Neuronal stem cell (in vitro differentiated cells): ENCODE measurements at regions not wholly inside any gene's neighbourhood (a gene's known extent, or its start where the extent isn't known, plus 50 kb on each side); places are given as distances from the start of the nearest gene placed in this dataset.
"Not testable (repeated sequence)": the region's sequence is repeated elsewhere in the genome, so short reads cannot be mapped to it uniquely, and the experiment has no call there.

Experiments used
- DNase-seq: peaks from one replicate; pipeline ENCODE4 v3.0.0-alpha.2; 2013; ENCODE audit warnings: low spot score
- H2AFZ ChIP-seq: one replicate; pipeline ENCODE4 v1.6.1; 2013; ENCODE audit warnings: mild to moderate bottlenecking, low read length, inconsistent platforms
- H2AK5ac ChIP-seq: 2 replicates; pipeline ENCODE4 v1.6.1; 2013; ENCODE audit warnings: low read depth, mild to moderate bottlenecking, inconsistent platforms, low read length, moderate library complexity, mixed read lengths
- H2BK120ac ChIP-seq: 2 replicates; pipeline ENCODE4 v1.6.1; 2013; ENCODE audit warnings: low read depth, mild to moderate bottlenecking, inconsistent platforms, low read length, moderate library complexity, mixed read lengths
- H2BK12ac ChIP-seq: one replicate; pipeline ENCODE4 v1.6.1; 2013; ENCODE audit warnings: low read length, inconsistent platforms
- H2BK15ac ChIP-seq: 2 replicates; pipeline ENCODE4 v1.6.1; 2013; ENCODE audit warnings: mild to moderate bottlenecking, low read length, inconsistent platforms, mixed read lengths
- H2BK5ac ChIP-seq: one replicate; pipeline ENCODE4 v1.6.1; 2013; ENCODE audit warnings: inconsistent platforms, mild to moderate bottlenecking, low read length, moderate library complexity
- H3K14ac ChIP-seq: one replicate; pipeline ENCODE4 v1.6.1; 2013; ENCODE audit warnings: low read length, inconsistent platforms
- H3K18ac ChIP-seq: 2 replicates; pipeline ENCODE4 v1.6.1; 2013; ENCODE audit warnings: low read length, inconsistent platforms
- H3K23ac ChIP-seq: 2 replicates; pipeline ENCODE4 v1.6.1; 2013; ENCODE audit warnings: low read depth, mild to moderate bottlenecking, mixed read lengths, low read length, inconsistent platforms; ENCODE audit not compliant: poor library complexity
- H3K27ac ChIP-seq: replicated peaks from 3 replicates; pipeline ENCODE4 v1.5.1; 2013; ENCODE audit warnings: low read length, inconsistent platforms
- H3K27me3 ChIP-seq, 3 experiments: 2 replicates each; pipeline ENCODE4 v1.6.1; 2013; ENCODE audit warnings: low read length in 3 of 3, mild to moderate bottlenecking in 2 of 3, inconsistent platforms in 1 of 3, low read depth in 1 of 3, mixed read lengths in 1 of 3, moderate library complexity in 1 of 3; ENCODE audit not compliant: control insufficient read depth in 3 of 3, insufficient read depth in 3 of 3
- H3K36me3 ChIP-seq, 2 donors: replicated peaks in 1 of 2; 2 replicates each; pipeline ENCODE4 v1.6.1; 2013; ENCODE audit warnings: low read length in 2 of 2; ENCODE audit not compliant: control insufficient read depth in 2 of 2, insufficient read depth in 2 of 2
- H3K4ac ChIP-seq: 2 replicates; pipeline ENCODE4 v1.6.1; 2013; ENCODE audit warnings: inconsistent platforms, mild to moderate bottlenecking, low read length, moderate library complexity
- H3K4me1 ChIP-seq, 2 donors: 1 replicate in 1 of 2; 2 replicates in 1 of 2; pipeline ENCODE4 v1.6.1; 2013; ENCODE audit warnings: low read length in 2 of 2, low read depth in 1 of 2; ENCODE audit not compliant: control insufficient read depth in 2 of 2, insufficient read depth in 1 of 2
- H3K4me2 ChIP-seq: one replicate; pipeline ENCODE4 v1.6.1; 2013; ENCODE audit warnings: mild to moderate bottlenecking, low read length, inconsistent platforms; ENCODE audit not compliant: insufficient read depth, poor library complexity, severe bottlenecking
- H3K4me3 ChIP-seq, 2 donors: 2 replicates each; pipeline ENCODE4 v1.5.1; 2013; ENCODE audit warnings: low read length in 2 of 2, mild to moderate bottlenecking in 2 of 2, inconsistent platforms in 1 of 2, moderate library complexity in 1 of 2
- H3K79me1 ChIP-seq: one replicate; pipeline ENCODE4 v1.6.1; 2013; ENCODE audit warnings: low read depth, mild to moderate bottlenecking, inconsistent platforms, low read length, moderate library complexity
- H3K9ac ChIP-seq: one replicate; pipeline ENCODE4 v1.6.1; 2013; ENCODE audit warnings: mild to moderate bottlenecking, low read depth, low read length, inconsistent platforms; ENCODE audit not compliant: poor library complexity
- H3K9me3 ChIP-seq, 2 donors: replicated peaks in 1 of 2; 2 replicates each; pipeline versions ENCODE3 to v1.6.1; 2013; ENCODE audit warnings: low read length in 2 of 2, mild to moderate bottlenecking in 2 of 2, inconsistent platforms in 1 of 2, low read depth in 1 of 2, mixed read lengths in 1 of 2, moderate library complexity in 1 of 2; ENCODE audit not compliant: control insufficient read depth in 2 of 2, insufficient read depth in 1 of 2
- H4K8ac ChIP-seq: one replicate; pipeline ENCODE4 v1.6.1; 2013; ENCODE audit warnings: low read depth, mild to moderate bottlenecking, inconsistent platforms, low read length, moderate library complexity
- H4K91ac ChIP-seq: one replicate; pipeline ENCODE4 v1.6.1; 2013; ENCODE audit warnings: low read length, low read depth, mild to moderate bottlenecking, inconsistent platforms; ENCODE audit not compliant: poor library complexity
- WGBS, 2 donors: extraction: QIAGEN DNeasy Blood & Tissue Kit; methylation state at CpG; one replicate each; pipeline ENCODE4 v1.1.7; 2013; ENCODE audit warnings: missing lambda C conversion rate in 2 of 2, mixed read lengths in 1 of 2; ENCODE audit not compliant: insufficient read length in 2 of 2, insufficient replicate concordance in 1 of 2; ENCODE audit errors: extremely low coverage in 2 of 2; 5-methylcytosine and 5-hydroxymethylcytosine counted together

- not testable (repeated sequence) for H3K4ac ChIP-seq, H2AFZ ChIP-seq, DNase-seq, H3K18ac ChIP-seq, H3K4me3 ChIP-seq, H3K27me3 ChIP-seq, H2AK5ac ChIP-seq, H3K4me2 ChIP-seq, H2BK15ac ChIP-seq, H3K36me3 ChIP-seq, H3K9ac ChIP-seq, H3K23ac ChIP-seq, H3K14ac ChIP-seq, H3K27ac ChIP-seq, H3K79me1 ChIP-seq, H3K4me1 ChIP-seq, H2BK120ac ChIP-seq, H4K8ac ChIP-seq, H2BK5ac ChIP-seq, H3K9me3 ChIP-seq, H2BK12ac ChIP-seq, H4K91ac ChIP-seq
- WGBS, 2 donors: no CpG with 5 or more reads among the region's 7 CpGs
Observed at GRCh38 chr2:242080575-242081214, 211.2 kb downstream of the RTP5 start.

- peaks cover 0 to 12% (median 0%) of the 10 kb centered on the region in 3 experiments for H3K27me3 ChIP-seq
- H4K8ac ChIP-seq, H3K4me2 ChIP-seq, H3K4me1 ChIP-seq, H3K79me1 ChIP-seq, H3K9me3 ChIP-seq, H3K4ac ChIP-seq, H2BK15ac ChIP-seq, DNase-seq, H3K9ac ChIP-seq, H2AFZ ChIP-seq, H3K27ac ChIP-seq, H2BK12ac ChIP-seq, H3K14ac ChIP-seq, H3K18ac ChIP-seq, H2BK5ac ChIP-seq, H3K23ac ChIP-seq, H2AK5ac ChIP-seq, H3K36me3 ChIP-seq, H3K4me3 ChIP-seq, H4K91ac ChIP-seq, H2BK120ac ChIP-seq: not testable (repeated sequence)
- no CpG with 5 or more reads among the region's 5 CpGs for WGBS, 2 donors
Observed at GRCh38 chr2:242084034-242084433, 214.5 kb downstream of the RTP5 start.

GRCh38 chr2:242085024-242085674, 215.6 kb downstream of the RTP5 start:
- H3K4me1 ChIP-seq, H2BK5ac ChIP-seq, H3K27ac ChIP-seq, H4K91ac ChIP-seq, H2AFZ ChIP-seq, H2BK15ac ChIP-seq, H3K4me3 ChIP-seq, H3K18ac ChIP-seq, H3K23ac ChIP-seq, H2AK5ac ChIP-seq, H3K79me1 ChIP-seq, H3K14ac ChIP-seq, H4K8ac ChIP-seq, DNase-seq, H3K4ac ChIP-seq, H3K4me2 ChIP-seq, H3K9ac ChIP-seq, H3K36me3 ChIP-seq, H2BK12ac ChIP-seq, H2BK120ac ChIP-seq, H3K9me3 ChIP-seq: not testable (repeated sequence)
- WGBS, 2 donors: no CpG with 5 or more reads among the region's 14 CpGs
- H3K27me3 ChIP-seq: peaks cover 0 to 14% (median 0%) of the 10 kb centered on the region in 3 experiments

- Histone ChIP-seq H3K4me1 (no peaks in the 10 kb centered on the region), H3K23ac (no peak overlapping the region), H4K91ac (no peak overlapping the region), H3K4ac (no peak overlapping the region), H2AFZ (no peak overlapping the region), H3K9ac (no peak overlapping the region), H2AK5ac (no peak overlapping the region), H3K27ac (no peak overlapping the region), H2BK5ac (no peak overlapping the region), H3K9me3 (no peaks in the 10 kb centered on the region), H3K18ac (no peak overlapping the region), H3K27me3 (peaks cover 0 to 11% (median 0%) of the 10 kb centered on the region in 3 experiments), H2BK15ac (no peak overlapping the region), H3K4me3 (no peak overlapping the region), H3K79me1 (no peaks in the 10 kb centered on the region), H3K4me2 (no peak overlapping the region), H3K36me3 (no peaks in the 10 kb centered on the region), H2BK12ac (no peak overlapping the region), H4K8ac (no peak overlapping the region), H2BK120ac (no peak overlapping the region), H3K14ac (no peak overlapping the region)
- WGBS, 2 donors: no CpG with 5 or more reads among the region's 6 CpGs
- no peak for DNase-seq
Observed at GRCh38 chr2:242085941-242086621, 216.6 kb downstream of the RTP5 start.
